ENCODE measurements at regions not wholly inside any gene's neighbourhood (a gene's known extent, or its start where the extent isn't known, plus 50 kb on each side); places are given as distances from the start of the nearest gene placed in this dataset.

GRCh38 chr5:31049461-31049860, 144.0 kb upstream of the CDH6 start (continued):
- no peak for TF ChIP-seq CHD7 (IDR thresholded peaks at IDR 0.05; ENCODE audit: insufficient replicate concordance, low read length)
- no peak for TF ChIP-seq CBX8 (IDR thresholded peaks at IDR 0.05; ENCODE audit: borderline replicate concordance, low read depth, low read length)

All from H1 (cell line).